Bronchial epithelial cell (primary cell): ENCODE measurements at regions not wholly inside any gene's neighbourhood (a gene's known extent, or its start where the extent isn't known, plus 50 kb on each side); places are given as distances from the start of the nearest gene placed in this dataset.
A peak's percentile ranks its signal among the peaks of the same experiment; 100 is the strongest.

Experiments used
- DNase-seq: peaks from one replicate; pipeline ENCODE4 v3.0.0-alpha.2; 2010; ENCODE audit warnings: low read depth
- FAIRE-seq: peaks from 2 replicates; lab custom pipeline; 2011; peaks lifted over from hg19 to GRCh38; lab: Jason Lieb, UNC
- H3K27me3 ChIP-seq: 2 replicates; pipeline ENCODE4 v1.5.1; 2011; ENCODE audit warnings: low read length; ENCODE audit not compliant: control insufficient read depth, insufficient read depth
- H3K36me3 ChIP-seq: 2 replicates; pipeline ENCODE4 v1.5.1; 2011; ENCODE audit warnings: low read length; ENCODE audit not compliant: control insufficient read depth, insufficient read depth
- H3K4me3 ChIP-seq: 2 replicates; pipeline ENCODE4 v1.5.1; 2011; ENCODE audit warnings: mild to moderate bottlenecking, low read depth, low read length, control low read depth
- TF ChIP-seq, protein P1 (sequence below): IDR thresholded peaks from 2 replicates; pipeline ENCODE4 v1.5.1; 2011; ENCODE audit warnings: mild to moderate bottlenecking, moderate library complexity, low read length, control low read depth, inconsistent platforms; ENCODE audit not compliant: insufficient read depth, severe bottlenecking

DNA sequence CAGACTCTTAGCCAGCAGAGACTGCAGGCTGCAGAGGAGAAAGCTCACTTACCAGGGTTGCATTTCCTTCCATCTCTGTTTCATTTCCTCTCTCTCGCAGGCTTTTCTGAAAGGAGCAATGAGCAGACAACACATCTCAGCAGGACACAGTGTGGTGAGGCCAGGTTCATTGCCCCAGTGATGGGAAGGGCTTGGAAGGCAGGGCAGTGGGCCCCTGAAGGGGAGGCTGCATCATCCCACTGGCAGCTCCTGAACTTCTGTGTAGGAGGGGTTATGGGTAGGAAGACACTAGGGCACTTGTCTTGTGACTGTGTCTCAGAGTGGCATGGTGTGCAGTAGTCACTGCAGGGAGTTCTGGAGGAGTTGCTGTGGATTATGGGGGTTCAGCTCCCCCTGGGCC lies 246.8 kb downstream of the QKI start:
- DNase-seq, result no peak
- TF ChIP-seq, protein P1, sequence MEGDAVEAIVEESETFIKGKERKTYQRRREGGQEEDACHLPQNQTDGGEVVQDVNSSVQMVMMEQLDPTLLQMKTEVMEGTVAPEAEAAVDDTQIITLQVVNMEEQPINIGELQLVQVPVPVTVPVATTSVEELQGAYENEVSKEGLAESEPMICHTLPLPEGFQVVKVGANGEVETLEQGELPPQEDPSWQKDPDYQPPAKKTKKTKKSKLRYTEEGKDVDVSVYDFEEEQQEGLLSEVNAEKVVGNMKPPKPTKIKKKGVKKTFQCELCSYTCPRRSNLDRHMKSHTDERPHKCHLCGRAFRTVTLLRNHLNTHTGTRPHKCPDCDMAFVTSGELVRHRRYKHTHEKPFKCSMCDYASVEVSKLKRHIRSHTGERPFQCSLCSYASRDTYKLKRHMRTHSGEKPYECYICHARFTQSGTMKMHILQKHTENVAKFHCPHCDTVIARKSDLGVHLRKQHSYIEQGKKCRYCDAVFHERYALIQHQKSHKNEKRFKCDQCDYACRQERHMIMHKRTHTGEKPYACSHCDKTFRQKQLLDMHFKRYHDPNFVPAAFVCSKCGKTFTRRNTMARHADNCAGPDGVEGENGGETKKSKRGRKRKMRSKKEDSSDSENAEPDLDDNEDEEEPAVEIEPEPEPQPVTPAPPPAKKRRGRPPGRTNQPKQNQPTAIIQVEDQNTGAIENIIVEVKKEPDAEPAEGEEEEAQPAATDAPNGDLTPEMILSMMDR, result no peak
- H3K27me3 ChIP-seq, result no peaks in the 10 kb centered on the region
- H3K36me3 ChIP-seq, result no peaks in the 10 kb centered on the region
- FAIRE-seq, result no peak
- no peak overlapping the region for H3K4me3 ChIP-seq

DNA sequence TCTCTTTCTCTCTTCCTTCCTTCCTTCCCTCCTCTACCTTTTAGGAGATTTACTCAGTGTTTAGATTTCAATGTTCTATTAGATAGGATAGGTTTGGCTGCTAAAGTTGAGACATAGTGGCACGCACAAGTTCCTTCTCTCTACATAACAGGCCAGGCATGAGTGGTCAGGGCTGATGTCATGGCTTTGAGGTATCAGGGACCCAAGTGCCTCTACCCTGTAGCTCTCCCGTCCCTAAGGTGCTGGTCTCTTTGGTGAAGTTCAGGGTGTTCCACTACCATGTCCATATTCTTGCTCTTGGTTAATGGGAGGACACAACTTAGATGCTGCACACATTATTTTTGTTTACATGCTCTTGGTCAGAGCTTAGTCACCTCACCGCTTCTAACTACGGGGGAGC lies 245.3 kb downstream of the QKI start:
- TF ChIP-seq, protein P1, result no peak
- no peaks in the 10 kb centered on the region for H3K36me3 ChIP-seq
- no peak for DNase-seq

DNA sequence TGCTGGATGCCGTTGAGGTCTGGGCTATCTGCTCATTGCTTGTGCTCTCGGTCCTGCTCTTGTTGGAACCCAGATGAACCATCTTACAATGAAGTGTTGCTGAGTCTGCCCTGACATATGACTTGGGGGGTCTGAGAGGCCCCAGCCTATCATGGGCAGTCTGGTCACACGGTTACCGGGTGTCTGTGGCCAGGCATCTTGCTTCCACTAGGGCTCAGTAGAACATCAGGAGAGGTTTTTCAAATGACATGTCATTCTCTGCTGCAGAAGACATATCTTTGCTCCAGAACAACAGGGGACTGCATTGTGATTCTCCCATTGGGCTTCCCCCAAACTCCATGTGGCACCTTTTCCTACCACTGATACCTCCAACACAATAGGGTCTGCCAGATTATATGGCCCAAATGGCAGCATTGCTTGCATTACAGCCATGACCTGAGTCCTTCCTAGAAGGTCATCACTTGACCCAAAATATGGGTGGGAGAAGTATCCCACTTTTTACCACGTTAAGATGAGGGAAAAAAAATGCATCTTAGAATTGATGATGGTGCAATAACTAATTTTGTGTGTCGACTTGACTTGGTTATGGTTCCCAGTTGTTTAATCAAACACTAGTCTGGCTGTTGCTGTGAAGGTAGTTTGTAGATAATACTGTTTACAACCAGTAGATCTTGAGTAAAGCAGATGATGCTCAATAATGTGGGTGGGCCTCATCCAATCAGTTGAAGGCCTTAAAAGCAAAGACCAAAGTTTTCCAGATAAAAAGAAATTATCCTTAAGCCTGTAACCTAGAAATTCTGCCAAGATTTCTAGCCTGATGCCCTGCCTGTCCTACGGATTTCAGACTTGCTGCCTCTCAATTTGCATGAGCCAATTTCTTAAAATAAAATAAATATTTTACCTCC lies 241.0 kb downstream of the QKI start:
- DNase-seq (no peak), FAIRE-seq (no peak)
- no peaks in the 10 kb centered on the region for H3K27me3 ChIP-seq
- TF ChIP-seq, protein P1, result no peak
- no peak overlapping the region for H3K4me3 ChIP-seq
- H3K36me3 ChIP-seq, result no peaks in the 10 kb centered on the region

More for the DNA sequence above, 245.3 kb downstream of the QKI start:
- H3K27me3 ChIP-seq, result no peaks in the 10 kb centered on the region
- peak; percentile 40 for FAIRE-seq
- H3K4me3 ChIP-seq, result no peak overlapping the region

DNA sequence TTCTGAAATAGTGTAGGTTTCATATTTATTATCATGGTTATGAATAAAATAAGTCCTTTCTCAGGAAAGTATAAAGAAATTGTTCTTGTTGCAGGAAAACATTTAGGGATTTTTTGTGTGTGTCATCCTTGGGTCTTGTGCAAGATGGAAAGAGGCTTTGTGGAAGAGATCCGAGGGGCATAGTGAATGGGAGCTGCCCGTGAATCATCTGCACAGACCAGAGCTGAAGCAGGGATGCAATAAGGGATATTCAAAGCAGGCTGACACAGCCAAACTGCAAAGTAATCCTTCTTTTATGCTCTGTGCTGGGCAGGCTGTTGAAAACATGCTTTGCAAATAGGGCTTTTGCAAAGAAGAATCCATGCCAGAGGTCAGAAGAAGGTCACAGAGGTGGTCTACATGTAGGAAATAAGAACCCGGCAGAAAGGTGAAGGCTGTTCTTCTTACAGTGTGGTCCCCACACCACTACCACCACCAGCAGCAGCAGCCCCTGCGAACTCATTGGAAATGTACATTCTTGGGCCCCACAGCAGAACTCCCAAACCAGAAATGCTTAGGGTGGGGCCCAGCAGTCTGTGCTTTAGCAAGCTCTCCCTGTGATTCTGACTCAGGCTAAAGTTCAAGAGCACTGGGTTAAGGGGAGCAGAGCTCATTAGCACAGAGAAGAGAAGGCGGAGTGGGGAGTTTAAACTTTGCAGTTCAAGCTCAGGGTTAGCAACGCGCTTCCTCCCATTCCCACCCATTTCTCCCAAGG lies 237.6 kb downstream of the QKI start:
- DNase-seq (peak; percentile 1), FAIRE-seq (no peak)
- TF ChIP-seq, protein P1, result no peak
- Histone ChIP-seq H3K4me3 (no peak overlapping the region), H3K36me3 (no peaks in the 10 kb centered on the region), H3K27me3 (no peaks in the 10 kb centered on the region)

DNA sequence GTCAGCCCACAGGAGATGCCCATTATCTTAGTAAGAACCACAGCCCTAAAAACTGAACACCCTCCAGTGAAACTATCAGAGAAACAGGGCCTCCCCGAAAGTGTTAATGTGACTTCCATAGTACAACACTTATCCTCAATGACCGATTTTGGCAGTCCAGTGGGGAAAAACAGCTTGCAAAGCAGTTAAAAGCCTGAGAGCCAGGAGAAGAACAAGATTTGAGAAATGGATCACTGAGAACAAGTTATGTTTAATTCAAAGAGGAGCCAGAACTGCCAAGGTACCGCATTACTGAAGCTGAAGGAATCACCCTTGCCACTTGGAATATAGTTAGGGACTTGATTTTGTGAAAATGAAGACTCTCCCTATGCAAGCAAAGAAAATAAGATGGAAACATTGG lies 236.9 kb downstream of the QKI start:
- Histone ChIP-seq H3K27me3 (no peaks in the 10 kb centered on the region), H3K36me3 (no peaks in the 10 kb centered on the region), H3K4me3 (no peak overlapping the region)
- DNase-seq (no peak), FAIRE-seq (no peak)
- TF ChIP-seq, protein P1, result no peak
